CD4-positive, CD25-positive, alpha-beta regulatory T cell (primary cell): ENCODE measurements at regions not wholly inside any gene's neighbourhood (a gene's known extent, or its start where the extent isn't known, plus 50 kb on each side); places are given as distances from the start of the nearest gene placed in this dataset.

Experiments
- ATAC-seq, 2 donors: fragments of 150-1000 bp; cut with Tn5 transposase; one replicate each; pipeline ENCODE4 v1.10.0; 2021; ENCODE audit warnings: low read depth in 2 of 2, moderate number of reproducible peaks in 2 of 2, moderate library complexity in 1 of 2
- DNase-seq, 3 donors: peaks; one replicate each; pipeline versions ENCODE4 v3.0.0 to v3.0.0-alpha.2; 2012 to 2022; ENCODE audit warnings: mixed read lengths in 1 of 3
- H3K27ac ChIP-seq: one replicate; pipeline ENCODE4 v1.7.0; 2013; ENCODE audit warnings: mild to moderate bottlenecking, low read length; ENCODE audit not compliant: insufficient read depth, poor library complexity, severe bottlenecking
- H3K27me3 ChIP-seq: one replicate; pipeline ENCODE4 v1.7.0; 2013; ENCODE audit warnings: low read length; ENCODE audit not compliant: control insufficient read depth, insufficient read depth
- H3K36me3 ChIP-seq: one replicate; pipeline ENCODE4 v1.7.0; 2013; ENCODE audit warnings: mild to moderate bottlenecking, low read length, moderate library complexity; ENCODE audit not compliant: control insufficient read depth, insufficient read depth
- H3K4me1 ChIP-seq: 2 replicates; pipeline ENCODE4 v1.7.0; 2013; ENCODE audit warnings: mild to moderate bottlenecking, low read length; ENCODE audit not compliant: insufficient read depth, control insufficient read depth, poor library complexity, severe bottlenecking
- H3K4me3 ChIP-seq: one replicate; pipeline ENCODE4 v1.7.0; 2013; ENCODE audit warnings: low read depth, mild to moderate bottlenecking, low read length, moderate library complexity
- H3K9me3 ChIP-seq, 2 experiments: 1 replicate in 1 of 2; 2 replicates in 1 of 2; pipeline ENCODE4 v1.7.0; 2013; ENCODE audit warnings: low read length in 2 of 2, mild to moderate bottlenecking in 1 of 2, moderate library complexity in 1 of 2; ENCODE audit not compliant: control insufficient read depth in 2 of 2
- H3K27ac Mint-ChIP-seq, 3 donors: one replicate each; pipeline ENCODE4 v1.8.0; 2020 to 2022; ENCODE audit warnings: mild to moderate bottlenecking in 3 of 3, mixed read lengths in 3 of 3, moderate library complexity in 2 of 3
- H3K27me3 Mint-ChIP-seq: one replicate; pipeline ENCODE4 v1.8.0; 2022; ENCODE audit warnings: mild to moderate bottlenecking, mixed read lengths
- H3K36me3 Mint-ChIP-seq: one replicate; pipeline ENCODE4 v1.8.0; 2020; ENCODE audit warnings: mixed read lengths
- H3K4me1 Mint-ChIP-seq, 4 donors: one replicate each; pipeline ENCODE4 v1.8.0; 2020 to 2022; ENCODE audit warnings: mixed read lengths in 4 of 4, mild to moderate bottlenecking in 1 of 4
- H3K4me3 Mint-ChIP-seq, 4 donors: one replicate each; pipeline ENCODE4 v1.8.0; 2020 to 2022; ENCODE audit warnings: mild to moderate bottlenecking in 4 of 4, mixed read lengths in 4 of 4, moderate library complexity in 3 of 4
- H3K9me3 Mint-ChIP-seq, 7 donors: one replicate each; pipeline ENCODE4 v1.8.0; 2020 to 2022; ENCODE audit warnings: mixed read lengths in 7 of 7, mild to moderate bottlenecking in 3 of 7, moderate library complexity in 2 of 7

GRCh38 chr13:39941911-39942551, 286.6 kb downstream of the COG6 start:
- Mint-ChIP-seq H3K9me3 (no peaks in the 10 kb centered on the region), H3K27me3 (no peaks in the 10 kb centered on the region), H3K36me3 (no peaks in the 10 kb centered on the region), H3K4me1 (peaks cover 8 to 21% (median 13%) of the 10 kb centered on the region in 4 donors), H3K27ac (peak overlapping the region; percentile 20 to 76 (median 42)), H3K4me3 (no peak overlapping the region)
- no peak for DNase-seq
- Histone ChIP-seq H3K4me3 (no peak overlapping the region), H3K36me3 (no peaks in the 10 kb centered on the region), H3K9me3 (no peaks in the 10 kb centered on the region), H3K4me1 (peaks cover 3% of the 10 kb centered on the region), H3K27me3 (no peaks in the 10 kb centered on the region), H3K27ac (no peak overlapping the region)
- ATAC-seq, result peak in 1 of 2 donors; percentile 18

DNA sequence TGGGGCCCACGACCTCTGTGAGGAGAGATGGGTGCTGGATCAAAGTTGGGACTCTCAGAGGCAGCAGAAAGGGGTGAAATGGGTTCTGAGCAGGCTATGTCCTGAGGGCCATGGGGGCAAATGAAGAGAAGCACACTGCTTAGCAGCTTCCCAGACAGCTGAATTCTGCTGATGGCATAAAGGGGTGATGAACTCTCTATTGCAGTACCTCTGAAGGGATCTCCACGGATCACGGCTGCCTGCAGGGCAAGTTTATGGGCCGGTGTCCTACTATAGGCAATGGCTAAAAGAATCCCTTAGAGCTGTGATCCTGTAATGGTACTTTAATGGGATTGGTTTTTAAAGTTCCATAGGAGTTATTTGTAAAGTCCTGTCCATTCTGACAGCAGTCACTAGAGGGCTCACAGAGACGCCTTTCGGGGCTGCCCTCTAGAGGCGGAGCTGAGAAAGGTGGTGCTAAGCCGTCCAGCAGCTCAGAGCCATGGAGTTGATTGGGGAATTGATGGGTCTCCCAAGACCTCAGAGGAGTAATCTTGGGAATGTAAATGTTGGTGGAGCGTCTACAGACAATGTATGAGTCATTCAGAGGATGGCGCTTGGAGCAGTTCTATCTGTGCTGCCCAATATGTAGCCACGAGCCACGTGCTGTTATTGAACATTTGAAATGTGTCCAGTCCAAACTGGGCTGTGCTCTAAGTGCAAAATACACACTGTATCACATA, 287.3 kb downstream of the COG6 start:
- H3K36me3 ChIP-seq, result no peaks in the 10 kb centered on the region
- H3K4me1 ChIP-seq, result no peaks in the 10 kb centered on the region
- no peaks in the 10 kb centered on the region for H3K27me3 Mint-ChIP-seq
- no peaks in the 10 kb centered on the region for H3K9me3 Mint-ChIP-seq
- H3K27ac ChIP-seq, result no peak overlapping the region
- H3K36me3 Mint-ChIP-seq, result no peaks in the 10 kb centered on the region
- H3K27me3 ChIP-seq, result no peaks in the 10 kb centered on the region
- peak overlapping the region in 2 of 4 donors; percentile 1 to 53 for H3K4me3 Mint-ChIP-seq
- no peaks in the 10 kb centered on the region for H3K9me3 ChIP-seq
- H3K27ac Mint-ChIP-seq, result peak overlapping the region in 2 of 3 donors; percentile 69 to 76
- H3K4me3 ChIP-seq, result no peak overlapping the region
- DNase-seq (peak; percentile 51 to 77 (median 69)), ATAC-seq (peak; percentile 95 to 97)
- H3K4me1 Mint-ChIP-seq, result peaks cover 4 to 17% (median 11%) of the 10 kb centered on the region in 4 donors

DNA sequence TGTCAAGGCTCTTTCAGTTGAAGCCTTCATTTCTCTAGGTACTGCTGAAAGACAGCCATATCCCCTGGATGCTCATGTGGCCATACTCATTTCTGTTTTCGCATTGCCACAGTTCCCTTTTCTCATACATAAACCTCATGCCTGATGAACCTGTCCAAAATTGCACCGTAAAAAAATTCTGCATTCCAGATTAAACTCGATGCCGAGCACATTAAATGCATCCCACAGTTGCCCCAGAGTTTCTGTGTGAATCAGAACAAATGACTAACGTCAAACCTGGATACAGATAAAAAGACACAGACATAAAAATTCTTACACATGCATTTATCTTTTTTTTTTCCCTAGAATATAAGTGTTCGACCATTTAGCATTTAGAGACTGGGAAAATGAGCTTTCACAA, 288.2 kb downstream of the COG6 start:
- ATAC-seq (no peak), DNase-seq (no peak)
- H3K4me3 Mint-ChIP-seq, result no peak overlapping the region
- no peaks in the 10 kb centered on the region for H3K9me3 ChIP-seq
- H3K27ac Mint-ChIP-seq, result no peak overlapping the region
- no peak overlapping the region for H3K27ac ChIP-seq
- H3K9me3 Mint-ChIP-seq, result no peaks in the 10 kb centered on the region
- H3K27me3 ChIP-seq, result no peaks in the 10 kb centered on the region
- no peaks in the 10 kb centered on the region for H3K4me1 ChIP-seq
- peaks cover 4 to 12% (median 11%) of the 10 kb centered on the region in 4 donors for H3K4me1 Mint-ChIP-seq
- H3K36me3 Mint-ChIP-seq, result no peaks in the 10 kb centered on the region
- H3K4me3 ChIP-seq, result no peak overlapping the region
- no peaks in the 10 kb centered on the region for H3K36me3 ChIP-seq
- H3K27me3 Mint-ChIP-seq, result no peaks in the 10 kb centered on the region

- DNase-seq, result no peak
- Histone ChIP-seq H3K27ac (no peak overlapping the region), H3K4me3 (no peak overlapping the region), H3K36me3 (no peaks in the 10 kb centered on the region), H3K4me1 (no peaks in the 10 kb centered on the region), H3K27me3 (no peaks in the 10 kb centered on the region), H3K9me3 (no peaks in the 10 kb centered on the region)
- no peak overlapping the region for H3K27ac Mint-ChIP-seq
- H3K36me3 Mint-ChIP-seq, result no peaks in the 10 kb centered on the region
- H3K27me3 Mint-ChIP-seq, result no peaks in the 10 kb centered on the region
- H3K4me1 Mint-ChIP-seq, result peaks cover 5 to 12% (median 10%) of the 10 kb centered on the region in 4 donors
- ATAC-seq, result no peak
- H3K9me3 Mint-ChIP-seq, result no peaks in the 10 kb centered on the region
- no peak overlapping the region for H3K4me3 Mint-ChIP-seq
Measured at GRCh38 chr13:39945226-39945625, 289.8 kb downstream of the COG6 start.

- DNase-seq, result no peak
- H3K27me3 Mint-ChIP-seq, result no peaks in the 10 kb centered on the region
- Histone ChIP-seq H3K9me3 (no peaks in the 10 kb centered on the region), H3K27me3 (no peaks in the 10 kb centered on the region), H3K4me3 (no peak overlapping the region), H3K36me3 (no peaks in the 10 kb centered on the region), H3K4me1 (peaks cover 5% of the 10 kb centered on the region), H3K27ac (no peak overlapping the region)
- no peak for ATAC-seq
- no peaks in the 10 kb centered on the region for H3K36me3 Mint-ChIP-seq
- H3K4me1 Mint-ChIP-seq, result peaks cover 8 to 21% (median 15%) of the 10 kb centered on the region in 4 donors
- H3K4me3 Mint-ChIP-seq, result peak overlapping the region in 1 of 4 donors; percentile 58
- no peak overlapping the region for H3K27ac Mint-ChIP-seq
- H3K9me3 Mint-ChIP-seq, result no peaks in the 10 kb centered on the region
Measured at GRCh38 chr13:39946769-39947168, 291.3 kb downstream of the COG6 start.

DNA sequence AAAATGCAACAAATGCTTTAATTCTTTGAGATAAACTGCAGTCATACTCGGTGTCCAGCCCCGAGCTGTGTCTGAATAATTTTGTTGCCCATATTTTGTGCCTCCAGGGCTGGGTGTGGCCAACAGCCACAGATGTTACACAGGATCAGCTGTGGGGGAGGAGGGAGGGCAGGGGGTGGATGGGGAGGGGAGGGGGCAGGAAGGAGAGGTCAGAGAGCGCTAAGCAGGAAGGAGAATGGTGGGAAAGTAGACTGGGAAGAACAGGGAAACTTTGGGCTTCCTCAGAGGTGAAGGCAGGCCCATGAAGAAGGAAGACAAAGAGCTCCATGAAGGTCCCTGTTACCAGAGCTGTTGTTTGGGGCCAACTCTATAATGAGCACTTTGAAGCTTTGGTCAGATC, 295.8 kb downstream of the COG6 start:
- no peak for ATAC-seq
- H3K27me3 ChIP-seq, result no peaks in the 10 kb centered on the region
- no peaks in the 10 kb centered on the region for H3K36me3 ChIP-seq
- peak overlapping the region; percentile 26 for H3K27ac ChIP-seq
- no peak for DNase-seq
- no peaks in the 10 kb centered on the region for H3K36me3 Mint-ChIP-seq
- peaks cover 23% of the 10 kb centered on the region for H3K4me1 ChIP-seq
- H3K27ac Mint-ChIP-seq, result peak overlapping the region in 2 of 3 donors; percentile 47 to 61
- H3K9me3 Mint-ChIP-seq, result no peaks in the 10 kb centered on the region
- H3K9me3 ChIP-seq, result no peaks in the 10 kb centered on the region
- H3K4me1 Mint-ChIP-seq, result peaks cover 20 to 46% (median 33%) of the 10 kb centered on the region in 4 donors
- H3K4me3 ChIP-seq, result no peak overlapping the region
- H3K4me3 Mint-ChIP-seq, result no peak overlapping the region
- no peaks in the 10 kb centered on the region for H3K27me3 Mint-ChIP-seq

DNA sequence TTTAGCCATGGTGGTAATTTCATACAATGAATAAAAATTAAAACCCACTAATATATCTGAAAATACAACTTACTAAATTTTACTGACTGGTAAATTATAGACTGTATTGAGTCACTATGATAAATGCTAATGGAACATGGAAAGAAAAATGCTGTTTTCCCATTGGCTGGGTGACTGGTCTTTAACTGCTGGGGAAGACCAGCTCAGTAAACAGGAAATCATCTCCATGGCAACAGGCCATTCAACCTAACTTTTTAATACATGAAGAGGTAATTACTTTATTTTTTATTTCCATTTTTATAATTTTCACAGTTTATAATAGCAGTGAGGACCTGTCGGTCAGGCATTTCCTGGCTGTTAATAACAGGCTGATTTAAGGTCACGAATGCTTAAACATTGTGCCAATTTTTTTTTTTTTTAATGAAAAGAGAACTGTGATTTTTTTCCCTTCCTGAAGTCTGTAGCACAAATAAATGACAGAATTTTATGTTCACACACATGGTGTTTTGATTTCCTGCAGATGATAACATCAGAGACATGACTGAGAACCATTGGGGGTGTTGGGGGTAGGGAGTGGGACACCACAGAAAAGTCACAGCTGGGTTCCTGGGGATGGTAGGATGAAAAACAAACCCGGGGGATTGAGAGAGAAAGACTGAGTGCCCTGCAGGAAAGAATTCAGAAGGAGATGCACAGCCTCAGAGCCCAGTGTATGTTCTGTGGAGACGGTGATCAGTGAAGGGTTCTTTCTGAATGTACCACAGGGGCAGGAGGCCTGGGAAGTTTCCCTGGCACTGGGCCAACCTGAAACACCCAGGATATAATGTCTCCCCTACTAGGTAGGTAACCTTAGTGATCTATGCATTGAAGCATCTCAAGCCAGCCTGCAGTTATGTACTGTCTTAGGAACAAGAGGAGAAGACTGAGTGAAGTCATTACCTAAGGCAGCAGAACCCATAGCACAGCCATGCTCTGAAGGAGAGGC, 297.1 kb downstream of the COG6 start:
- peak overlapping the region in 3 of 4 donors; percentile 39 to 68 (median 48) for H3K4me3 Mint-ChIP-seq
- Histone ChIP-seq H3K27me3 (no peaks in the 10 kb centered on the region), H3K4me3 (peak overlapping the region; percentile 5), H3K36me3 (no peaks in the 10 kb centered on the region), H3K9me3 (no peaks in the 10 kb centered on the region), H3K27ac (peak overlapping the region; percentile 26), H3K4me1 (peaks cover 29% of the 10 kb centered on the region)
- H3K9me3 Mint-ChIP-seq, result no peaks in the 10 kb centered on the region
- H3K4me1 Mint-ChIP-seq, result peaks cover 31 to 59% (median 43%) of the 10 kb centered on the region in 4 donors
- H3K36me3 Mint-ChIP-seq, result no peaks in the 10 kb centered on the region
- H3K27ac Mint-ChIP-seq, result peak overlapping the region; percentile 48 to 81 (median 75)
- no peak for ATAC-seq
- peak in 2 of 3 donors; percentile 21 to 46 for DNase-seq
- no peaks in the 10 kb centered on the region for H3K27me3 Mint-ChIP-seq
